Sigmoid colon (tissue), 6 donors: ENCODE measurements at regions not wholly inside any gene's neighbourhood (a gene's known extent, or its start where the extent isn't known, plus 50 kb on each side); places are given as distances from the start of the nearest gene placed in this dataset.

Experiments
- DNase-seq: peaks from one replicate; pipeline ENCODE4 v3.0.0-alpha.2; 2019
- H3K27ac ChIP-seq, 4 donors: fragments of 200-600 bp; sonication (generic); one replicate each; pipeline ENCODE4 v1.5.1; 2016 to 2019; ENCODE audit warnings: mild to moderate bottlenecking in 1 of 4
- H3K27me3 ChIP-seq, 3 donors: fragments of 200-600 bp; sonication (generic); one replicate each; pipeline ENCODE4 v1.5.1; 2019; ENCODE audit warnings: mild to moderate bottlenecking in 1 of 3
- H3K36me3 ChIP-seq, 4 donors: fragments of 200-600 bp; sonication (generic); one replicate each; pipeline ENCODE4 v1.5.1; 2016 to 2019
- H3K4me1 ChIP-seq, 4 donors: fragments of 200-600 bp; sonication (generic); one replicate each; pipeline ENCODE4 v1.5.1; 2017 to 2019
- H3K4me3 ChIP-seq, 4 donors: fragments of 200-600 bp; sonication (generic); one replicate each; pipeline ENCODE4 v1.5.1; 2017 to 2019; ENCODE audit warnings: mild to moderate bottlenecking in 2 of 4, moderate library complexity in 1 of 4
- H3K9me3 ChIP-seq, 4 donors: fragments of 200-600 bp in 3 of 4; sonication (generic) in 3 of 4; one replicate each; pipeline versions ENCODE4 v1.5.1 to v1.6.1; 2013 to 2019
- EP300 ChIP-seq, 4 donors: sonication (generic); formaldehyde crosslinking; IDR thresholded peaks; one replicate each; pipeline ENCODE4 v1.6.1; 2017; ENCODE audit warnings: antibody characterized with exemption in 4 of 4
- POLR2A ChIP-seq, 2 donors: fragments of 450-650 bp; IDR thresholded peaks; one replicate each; pipeline ENCODE4 v1.6.1; 2016; ENCODE audit warnings: antibody characterized with exemption in 2 of 2, mild to moderate bottlenecking in 2 of 2, moderate library complexity in 2 of 2
- POLR2AphosphoS5 ChIP-seq, 4 donors: sonication (generic); formaldehyde crosslinking; IDR thresholded peaks; one replicate each; pipeline ENCODE4 v1.6.1; 2017; ENCODE audit warnings: antibody characterized with exemption in 4 of 4
- WGBS, 2 donors: extraction: QIAGEN DNeasy Blood & Tissue Kit; methylation state at CpG; one replicate each; pipeline ENCODE4 v1.1.7; 2013; 5-methylcytosine and 5-hydroxymethylcytosine counted together
- intact Hi-C: fragments of 100-400 bp; cut with DNase I; formaldehyde crosslinking; loops from one replicate; pipeline ENCODE4 v1.15.1; 2023
- TF ChIP-seq, protein P1 (sequence below), 4 experiments: fragments of 450-650 bp in 3 of 4; fragments of 200-600 bp in 1 of 4; IDR thresholded peaks; one replicate each; pipeline ENCODE4 v1.5.1; 2016 to 2019; ENCODE audit warnings: antibody characterized with exemption in 4 of 4, mild to moderate bottlenecking in 3 of 4, moderate library complexity in 2 of 4
- donor health status: healthy with polysubstance abuse.
- donor health status: healthy.

DNA sequence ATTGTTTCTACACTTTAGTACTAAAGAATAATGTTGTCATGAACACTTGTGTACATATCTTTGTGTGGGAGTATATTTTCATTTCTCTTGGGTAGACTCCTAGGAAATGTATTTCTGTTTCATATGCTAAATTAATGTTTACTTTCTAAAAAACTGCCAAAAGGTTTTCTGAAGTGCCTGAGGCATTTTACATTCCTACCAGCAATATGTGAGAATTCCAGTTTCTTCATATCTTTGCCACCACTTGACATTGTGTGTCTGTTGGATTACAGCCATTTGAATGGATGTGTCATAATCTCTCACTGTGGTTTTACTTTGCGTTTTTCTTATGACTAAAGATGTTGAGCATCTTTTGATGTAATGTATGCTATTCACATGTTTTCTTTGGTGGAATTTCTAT lies 428.2 kb upstream of the KCNH7 start:
- TF ChIP-seq POLR2A (IDR thresholded peaks at IDR 0.05) (no peak), EP300 (IDR thresholded peaks at IDR 0.05) (no peak), POLR2AphosphoS5 (IDR thresholded peaks at IDR 0.05) (no peak)
- TF ChIP-seq, protein P1, sequence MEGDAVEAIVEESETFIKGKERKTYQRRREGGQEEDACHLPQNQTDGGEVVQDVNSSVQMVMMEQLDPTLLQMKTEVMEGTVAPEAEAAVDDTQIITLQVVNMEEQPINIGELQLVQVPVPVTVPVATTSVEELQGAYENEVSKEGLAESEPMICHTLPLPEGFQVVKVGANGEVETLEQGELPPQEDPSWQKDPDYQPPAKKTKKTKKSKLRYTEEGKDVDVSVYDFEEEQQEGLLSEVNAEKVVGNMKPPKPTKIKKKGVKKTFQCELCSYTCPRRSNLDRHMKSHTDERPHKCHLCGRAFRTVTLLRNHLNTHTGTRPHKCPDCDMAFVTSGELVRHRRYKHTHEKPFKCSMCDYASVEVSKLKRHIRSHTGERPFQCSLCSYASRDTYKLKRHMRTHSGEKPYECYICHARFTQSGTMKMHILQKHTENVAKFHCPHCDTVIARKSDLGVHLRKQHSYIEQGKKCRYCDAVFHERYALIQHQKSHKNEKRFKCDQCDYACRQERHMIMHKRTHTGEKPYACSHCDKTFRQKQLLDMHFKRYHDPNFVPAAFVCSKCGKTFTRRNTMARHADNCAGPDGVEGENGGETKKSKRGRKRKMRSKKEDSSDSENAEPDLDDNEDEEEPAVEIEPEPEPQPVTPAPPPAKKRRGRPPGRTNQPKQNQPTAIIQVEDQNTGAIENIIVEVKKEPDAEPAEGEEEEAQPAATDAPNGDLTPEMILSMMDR (IDR thresholded peaks at IDR 0.05), result no peak

DNA sequence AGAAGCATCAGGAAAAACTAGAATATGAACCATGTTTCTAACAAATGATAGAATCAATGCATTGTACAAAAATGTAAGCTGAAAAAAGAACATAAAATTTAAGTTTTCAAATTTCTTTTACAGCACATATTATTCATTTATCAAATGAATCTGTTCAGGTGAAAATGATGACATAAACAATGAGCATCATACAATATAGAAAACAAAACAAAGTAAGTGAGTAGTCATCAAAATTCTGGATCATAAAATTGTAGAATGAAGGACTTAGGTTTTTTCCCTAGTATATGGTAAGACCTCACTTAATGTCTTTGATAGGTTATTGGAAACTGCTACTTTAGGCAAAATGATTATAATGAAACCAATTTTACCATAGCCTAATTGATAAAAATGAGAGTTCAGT lies 427.0 kb upstream of the KCNH7 start:
- Histone ChIP-seq H3K4me1 (no peaks in the 10 kb centered on the region), H3K27me3 (no peaks in the 10 kb centered on the region), H3K4me3 (no peak overlapping the region), H3K27ac (no peak overlapping the region), H3K36me3 (no peaks in the 10 kb centered on the region), H3K9me3 (no peaks in the 10 kb centered on the region)
- DNase-seq, result no peak
- TF ChIP-seq, protein P1 (IDR thresholded peaks at IDR 0.05), result no peak
- TF ChIP-seq POLR2A (IDR thresholded peaks at IDR 0.05) (no peak), POLR2AphosphoS5 (IDR thresholded peaks at IDR 0.05) (no peak), EP300 (IDR thresholded peaks at IDR 0.05) (no peak)
- intact Hi-C loops, result no loop called here

More for the DNA sequence above, 428.2 kb upstream of the KCNH7 start:
- DNase-seq, result no peak
- intact Hi-C loops, result no loop called here
- H3K27ac ChIP-seq, result no peak overlapping the region
- no peak overlapping the region for H3K4me3 ChIP-seq
- 42 to 68% methylated on average over 1 of the region's 1 CpG for WGBS, 2 donors
- H3K4me1 ChIP-seq, result no peaks in the 10 kb centered on the region
- no peaks in the 10 kb centered on the region for H3K36me3 ChIP-seq
- H3K27me3 ChIP-seq, result no peaks in the 10 kb centered on the region
- no peaks in the 10 kb centered on the region for H3K9me3 ChIP-seq

DNA sequence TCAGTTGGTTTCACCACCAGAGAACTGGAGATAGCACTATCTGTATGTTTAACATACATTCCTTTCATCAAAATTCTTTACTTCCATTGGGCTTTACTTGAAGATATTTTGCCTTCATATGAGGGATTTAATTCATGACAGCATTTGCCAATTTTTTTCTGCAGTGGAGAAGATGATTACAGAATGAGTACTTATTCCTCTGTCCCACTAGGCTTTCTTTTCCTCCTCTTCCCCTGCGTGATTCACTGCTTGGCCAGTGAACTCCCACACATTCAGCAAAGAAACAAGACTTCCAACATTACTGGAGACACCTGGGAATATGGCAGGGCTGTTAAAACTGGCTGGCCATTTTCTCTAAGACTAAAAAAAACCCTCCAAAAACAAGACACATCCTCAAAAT lies 425.8 kb upstream of the KCNH7 start:
- DNase-seq, result no peak
- H3K36me3 ChIP-seq, result no peaks in the 10 kb centered on the region
- H3K4me3 ChIP-seq, result no peak overlapping the region
- H3K9me3 ChIP-seq, result no peaks in the 10 kb centered on the region
- no peaks in the 10 kb centered on the region for H3K27me3 ChIP-seq
- no peak for TF ChIP-seq POLR2A (IDR thresholded peaks at IDR 0.05)
- TF ChIP-seq EP300 (IDR thresholded peaks at IDR 0.05), result no peak
- TF ChIP-seq POLR2AphosphoS5 (IDR thresholded peaks at IDR 0.05), result no peak
- TF ChIP-seq, protein P1 (IDR thresholded peaks at IDR 0.05), result no peak
- intact Hi-C loops, result no loop called here
- no peaks in the 10 kb centered on the region for H3K4me1 ChIP-seq
- H3K27ac ChIP-seq, result no peak overlapping the region
- 31 to 44% methylated on average over 1 of the region's 1 CpG for WGBS, 2 donors

DNA sequence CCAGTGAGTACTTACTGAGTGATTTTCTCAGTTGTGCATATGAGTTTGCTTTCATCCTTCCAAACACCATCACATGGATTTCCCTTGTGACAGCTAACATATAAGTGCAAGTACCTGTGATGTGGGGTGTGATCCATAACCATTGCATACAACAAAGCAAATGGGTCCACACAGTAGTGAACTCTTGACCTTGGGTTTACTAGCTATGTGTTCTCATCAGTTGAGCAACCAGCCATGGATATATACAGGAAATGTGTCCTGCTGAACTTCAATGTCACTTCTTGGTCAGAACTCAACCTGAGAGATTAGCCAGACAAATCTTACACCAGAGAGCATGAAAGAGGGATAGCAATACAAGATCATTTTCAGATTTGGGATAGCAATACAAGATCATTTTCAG lies 420.9 kb upstream of the KCNH7 start:
- intact Hi-C loops, result no loop called here
- Histone ChIP-seq H3K4me1 (no peaks in the 10 kb centered on the region), H3K9me3 (no peaks in the 10 kb centered on the region), H3K36me3 (no peaks in the 10 kb centered on the region), H3K27ac (no peak overlapping the region), H3K4me3 (no peak overlapping the region), H3K27me3 (no peaks in the 10 kb centered on the region)
- TF ChIP-seq EP300 (IDR thresholded peaks at IDR 0.05) (no peak), POLR2A (IDR thresholded peaks at IDR 0.05) (no peak), POLR2AphosphoS5 (IDR thresholded peaks at IDR 0.05) (no peak)
- TF ChIP-seq, protein P1 (IDR thresholded peaks at IDR 0.05), result no peak
- DNase-seq, result no peak

DNA sequence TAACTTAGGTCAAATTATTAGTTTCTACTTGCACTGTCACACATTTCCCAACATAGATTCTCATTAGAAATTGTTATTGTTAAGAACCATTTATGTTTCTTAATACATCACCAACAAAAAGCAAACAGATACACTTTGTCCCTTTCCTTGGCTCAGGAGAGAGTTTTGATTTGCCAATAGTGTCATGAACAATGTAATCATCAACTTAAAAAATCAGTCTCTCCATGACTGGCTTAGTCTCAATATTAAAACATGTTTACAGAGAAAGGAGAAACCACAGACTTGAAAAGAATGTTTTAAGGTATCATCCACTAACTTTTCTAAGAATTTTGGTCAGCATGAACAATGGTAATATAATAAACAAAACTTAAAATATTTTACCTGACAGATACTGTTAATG lies 416.5 kb upstream of the KCNH7 start:
- no peaks in the 10 kb centered on the region for H3K36me3 ChIP-seq
- no peaks in the 10 kb centered on the region for H3K27me3 ChIP-seq
- H3K9me3 ChIP-seq, result no peaks in the 10 kb centered on the region
- intact Hi-C loops, result no loop called here
- TF ChIP-seq POLR2A (IDR thresholded peaks at IDR 0.05) (no peak), POLR2AphosphoS5 (IDR thresholded peaks at IDR 0.05) (no peak), EP300 (IDR thresholded peaks at IDR 0.05) (no peak)
- TF ChIP-seq, protein P1 (IDR thresholded peaks at IDR 0.05), result no peak
- H3K4me1 ChIP-seq, result no peaks in the 10 kb centered on the region
- H3K4me3 ChIP-seq, result no peak overlapping the region
- H3K27ac ChIP-seq, result no peak overlapping the region
- DNase-seq, result no peak
